PC-3 (cell line): ENCODE measurements at regions not wholly inside any gene's neighbourhood (a gene's known extent, or its start where the extent isn't known, plus 50 kb on each side); places are given as distances from the start of the nearest gene placed in this dataset.
"Not testable (repeated sequence)": the region's sequence is repeated elsewhere in the genome, so short reads cannot be mapped to it uniquely, and the experiment has no call there.

Experiments
- ATAC-seq: fragments of 200-7000 bp; cut with Tn5 transposase; 2 replicates; pipeline ENCODE4 v1.9.1; 2020; ENCODE audit warnings: mild to moderate bottlenecking, moderate library complexity
- BruUV-seq: library from RNA; stranded (reverse); fragments of 400-500 nt; replicated peaks from 2 replicates; lab custom pipeline; 2021; lab: Mats Ljungman, UMichigan
- CTCF ChIA-PET: fragments of 300-600 bp; sonication (Branson Sonifier 250); formaldehyde crosslinking; loops from one replicate; lab custom pipeline; 2022; ENCODE audit warnings: antibody characterized with exemption; lab: Charles Lee
- POLR2A ChIA-PET: fragments of 300-600 bp; sonication (Branson Sonifier 250); formaldehyde crosslinking; loops from one replicate; lab custom pipeline; 2022; ENCODE audit warnings: antibody characterized with exemption; ENCODE audit not compliant: unreplicated experiment; lab: Charles Lee
- DNase-seq: peaks from one replicate; pipeline ENCODE4 v3.0.0-alpha.2; 2015
- H2AFZ ChIP-seq: fragments of 300-600 bp; sonication (generic); 2 replicates; pipeline ENCODE4 v1.6.0; 2016; ENCODE audit warnings: antibody characterized with exemption, low read length
- H3F3A ChIP-seq: fragments of 300-600 bp; sonication (generic); one replicate; pipeline ENCODE4 v1.6.0; 2017; ENCODE audit warnings: antibody characterized with exemption, low read length, control low read depth, mild to moderate bottlenecking; ENCODE audit not compliant: unreplicated experiment
- H3K27ac ChIP-seq: fragments of 300-600 bp; sonication (generic); 2 replicates; pipeline ENCODE4 v1.5.1; 2016; ENCODE audit warnings: mild to moderate bottlenecking, low read length
- H3K27me3 ChIP-seq: fragments of 300-600 bp; sonication (generic); 2 replicates; pipeline ENCODE4 v1.6.1; 2016; ENCODE audit warnings: low read length, mixed read lengths
- H3K36me3 ChIP-seq: fragments of 300-600 bp; sonication (generic); 2 replicates; pipeline ENCODE4 v1.6.1; 2016; ENCODE audit warnings: low read depth, mixed run types, low read length, mixed read lengths
- H3K4me1 ChIP-seq: fragments of 300-600 bp; sonication (generic); 2 replicates; pipeline ENCODE4 v1.5.1; 2016; ENCODE audit warnings: low read length; ENCODE audit not compliant: insufficient read depth
- H3K4me2 ChIP-seq: fragments of 300-600 bp; sonication (generic); 2 replicates; pipeline ENCODE4 v1.6.0; 2016; ENCODE audit warnings: low read length
- H3K4me3 ChIP-seq: fragments of 300-600 bp; sonication (generic); 2 replicates; pipeline ENCODE4 v1.5.1; 2016; ENCODE audit warnings: mild to moderate bottlenecking, low read length, mixed read lengths
- H3K79me2 ChIP-seq: fragments of 300-600 bp; sonication (generic); 2 replicates; pipeline ENCODE4 v1.6.1; 2017; ENCODE audit warnings: low read length, mixed read lengths
- H3K9ac ChIP-seq: fragments of 300-600 bp; sonication (generic); 2 replicates; pipeline ENCODE4 v1.6.0; 2016; ENCODE audit warnings: mild to moderate bottlenecking, low read length
- H3K9me2 ChIP-seq: fragments of 300-600 bp; sonication (generic); replicated peaks from 2 replicates; pipeline ENCODE4 v1.6.1; 2016; ENCODE audit warnings: mixed run types, low read length, mixed read lengths
- H3K9me3 ChIP-seq: fragments of 300-600 bp; sonication (generic); 2 replicates; pipeline ENCODE4 v1.6.1; 2016; ENCODE audit warnings: low read length, mixed read lengths
- H4K20me1 ChIP-seq: fragments of 300-600 bp; sonication (generic); 2 replicates; pipeline ENCODE4 v1.6.1; 2016; ENCODE audit warnings: low read length, mixed read lengths
- CTCF ChIP-seq: fragments of 300-600 bp; sonication (generic); conservative IDR thresholded peaks from 2 replicates; pipeline ENCODE4 v1.5.1; 2017; ENCODE audit warnings: antibody characterized with exemption, low read depth, mild to moderate bottlenecking, low read length
- EZH2 ChIP-seq: fragments of 300-600 bp; sonication (generic); IDR thresholded peaks from one replicate; pipeline ENCODE4 v1.6.1; 2017; ENCODE audit warnings: antibody characterized with exemption, mild to moderate bottlenecking, low read length; ENCODE audit not compliant: unreplicated experiment
- EZH2phosphoT487 ChIP-seq: fragments of 300-600 bp; sonication (generic); IDR thresholded peaks from 2 replicates; pipeline ENCODE4 v1.6.1; 2018; ENCODE audit warnings: mild to moderate bottlenecking, antibody characterized with exemption, low read length, borderline replicate concordance
- intact Hi-C: fragments of 100-400 bp; cut with micrococcal nuclease; formaldehyde crosslinking; loops from 2 replicates; pipeline ENCODE4 v1.9.0; 2023

DNA sequence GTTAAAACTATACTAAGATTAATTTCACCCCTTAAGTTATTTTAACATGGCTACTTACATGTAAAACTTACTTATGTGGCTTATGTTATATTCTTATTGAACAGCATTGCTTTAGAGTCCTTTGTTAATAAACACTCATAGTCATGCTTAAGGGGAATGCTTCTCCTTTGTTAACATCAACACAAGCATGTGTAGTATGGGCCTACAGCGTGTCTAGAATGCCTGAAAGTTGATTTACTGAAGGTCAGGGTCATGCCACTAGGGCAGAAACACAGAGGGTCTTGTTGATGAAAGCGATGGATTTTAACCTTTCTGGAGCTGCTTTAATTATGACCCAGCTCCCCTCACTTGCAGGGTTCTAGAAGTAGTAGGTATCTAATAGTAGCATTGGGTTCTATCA, 159.8 kb upstream of the DLX2 start:
- Histone ChIP-seq H3K9me3 (no peaks in the 10 kb centered on the region), H3K4me3 (no peak overlapping the region), H3K36me3 (no peaks in the 10 kb centered on the region), H4K20me1 (no peaks in the 10 kb centered on the region), H3K9ac (no peak overlapping the region), H3K4me2 (no peak overlapping the region), H3K4me1 (peaks cover 9% of the 10 kb centered on the region; the same call in 1 of the 2 replicates), H3K27me3 (no peaks in the 10 kb centered on the region), H3K27ac (no peak overlapping the region), H2AFZ (no peak overlapping the region), H3K9me2 (no peaks in the 10 kb centered on the region), H3K79me2 (no peaks in the 10 kb centered on the region), H3F3A (no peaks in the 10 kb centered on the region)
- ATAC-seq: no peak
- TF ChIP-seq EZH2phosphoT487: no peak
- no peak for TF ChIP-seq EZH2
- no peak for TF ChIP-seq CTCF
- no peak for DNase-seq
- intact Hi-C loops: no loop called here
- POLR2A ChIA-PET: no interaction called here
- CTCF ChIA-PET: no interaction called here
- no TSS peak for BruUV-seq

GRCh38 chr2:172264820-172265219, 162.1 kb upstream of the DLX2 start:
- H3K9me2 ChIP-seq, H3K4me2 ChIP-seq, DNase-seq, BruUV-seq, H3K9ac ChIP-seq, H3K27me3 ChIP-seq, H4K20me1 ChIP-seq, CTCF ChIA-PET, H3K79me2 ChIP-seq, H3K27ac ChIP-seq, POLR2A ChIA-PET, H2AFZ ChIP-seq, H3K4me3 ChIP-seq, H3K4me1 ChIP-seq, ATAC-seq, H3K9me3 ChIP-seq, intact Hi-C loops, H3K36me3 ChIP-seq, H3F3A ChIP-seq: not testable (repeated sequence)

- H3K4me2 ChIP-seq, ATAC-seq, H3K4me1 ChIP-seq, H2AFZ ChIP-seq, H3K9me3 ChIP-seq, CTCF ChIA-PET, intact Hi-C loops, H3K36me3 ChIP-seq, POLR2A ChIA-PET, H3K9ac ChIP-seq, DNase-seq, BruUV-seq, H3K27ac ChIP-seq, H3K27me3 ChIP-seq, H3K4me3 ChIP-seq, H4K20me1 ChIP-seq, H3K79me2 ChIP-seq, H3K9me2 ChIP-seq, H3F3A ChIP-seq: not testable (repeated sequence)
Measured at GRCh38 chr2:172269507-172270244, 157.7 kb upstream of the ITGA6 start.
